ENCODE measurements at regions not wholly inside any gene's neighbourhood (a gene's known extent, or its start where the extent isn't known, plus 50 kb on each side); places are given as distances from the start of the nearest gene placed in this dataset.
"Not testable (repeated sequence)": the region's sequence is repeated elsewhere in the genome, so short reads cannot be mapped to it uniquely, and the experiment has no call there.

GRCh38 chr7:104956753-104957450, 57.1 kb upstream of the KMT2E start:
- DNase-seq (ENCODE audit: low spot score), result no peak

DNA sequence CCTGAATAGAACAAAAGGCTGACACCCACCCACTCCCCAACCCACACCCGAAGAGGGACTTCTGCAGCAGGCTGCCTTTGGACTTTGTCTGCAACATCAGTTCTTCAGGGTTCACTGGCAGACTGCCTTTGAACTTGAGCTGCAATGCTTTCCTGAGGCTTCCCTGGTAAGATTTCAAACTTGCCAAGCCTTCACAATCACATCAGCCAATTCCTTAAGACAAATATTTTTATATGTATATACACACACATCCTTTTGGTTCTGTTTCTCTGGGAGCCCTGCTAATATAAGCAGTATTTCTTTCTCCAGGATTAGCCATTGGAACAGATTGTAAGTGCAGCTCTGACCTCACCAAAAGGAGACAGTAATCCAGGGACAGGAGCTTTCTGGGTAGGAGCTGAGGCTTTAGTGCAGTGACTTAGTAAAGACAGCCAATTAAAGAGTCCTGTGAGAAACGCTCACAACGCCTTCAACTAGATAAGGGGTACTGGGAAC, 55.6 kb upstream of the KMT2E start:
- DNase-seq (ENCODE audit: low spot score), result no peak

DNA sequence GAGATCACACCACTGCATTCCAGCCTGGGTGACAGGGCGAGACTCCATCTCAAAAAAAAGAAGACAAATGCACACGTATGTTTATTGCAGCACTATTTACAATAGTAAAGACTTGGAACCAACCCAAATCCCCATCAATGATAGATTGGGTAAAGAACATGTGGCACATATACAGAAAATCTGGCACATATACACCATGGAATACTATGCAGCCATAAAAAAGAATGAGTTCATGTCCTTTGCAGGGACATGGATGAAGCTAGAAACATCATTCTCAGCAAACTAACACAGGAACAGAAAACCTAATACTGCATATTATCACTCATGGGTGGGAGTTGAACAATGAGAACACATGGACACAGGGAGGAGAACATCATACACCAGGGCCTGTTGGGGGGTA, 54.5 kb upstream of the KMT2E start:
- DNase-seq (ENCODE audit: low spot score), result not testable (repeated sequence)

- DNase-seq (ENCODE audit: low spot score), result peak; percentile 84
Measured at GRCh38 chr7:104960741-104961448, 53.1 kb upstream of the KMT2E start.

DNA sequence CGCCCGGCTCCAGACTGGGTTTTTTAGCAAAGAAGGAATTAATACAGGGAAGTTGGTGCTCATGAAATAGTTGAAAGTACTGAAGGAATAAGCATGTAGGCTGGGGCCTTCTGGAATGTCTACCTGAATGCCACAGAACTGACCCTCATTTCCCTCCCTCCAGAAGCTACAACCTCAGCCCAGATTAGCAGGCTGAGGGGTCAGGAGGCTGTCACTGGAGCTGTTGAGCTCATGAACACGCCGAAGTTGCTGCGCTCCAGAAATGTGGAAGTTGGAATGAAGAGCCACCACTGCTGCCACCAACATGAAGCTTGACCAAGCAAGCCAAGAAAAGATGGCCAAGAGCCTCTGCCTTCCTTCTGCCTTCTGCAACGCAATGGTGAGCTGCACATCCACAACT, 52.2 kb upstream of the KMT2E start:
- DNase-seq (ENCODE audit: low spot score), result no peak

GRCh38 chr7:104962781-104963180, 51.2 kb upstream of the KMT2E start:
- no peak for DNase-seq (ENCODE audit: low spot score)

- DNase-seq (ENCODE audit: low spot score), result no peak
Measured at GRCh38 chr7:104963378-104963990, 50.5 kb upstream of the KMT2E start.

GRCh38 chr7:104963991-104964385, 50.0 kb upstream of the KMT2E start:
- DNase-seq (ENCODE audit: low spot score), result no peak

All from pons (tissue), 1 donor.